Duodenal mucosa (tissue), 2 donors: ENCODE measurements at regions not wholly inside any gene's neighbourhood (a gene's known extent, or its start where the extent isn't known, plus 50 kb on each side); places are given as distances from the start of the nearest gene placed in this dataset.

Source experiments
- H3K27ac ChIP-seq: one replicate; pipeline ENCODE4 v1.7.0; 2013; ENCODE audit warnings: low read depth, low read length
- H3K27me3 ChIP-seq, 2 donors: one replicate each; pipeline ENCODE4 v1.7.0; 2013; ENCODE audit warnings: low read length in 2 of 2, control low read depth in 1 of 2; ENCODE audit not compliant: insufficient read depth in 2 of 2, control insufficient read depth in 1 of 2
- H3K36me3 ChIP-seq, 2 donors: one replicate each; pipeline ENCODE4 v1.7.0; 2013; ENCODE audit warnings: low read length in 2 of 2, control low read depth in 1 of 2; ENCODE audit not compliant: insufficient read depth in 2 of 2, control insufficient read depth in 1 of 2
- H3K4me1 ChIP-seq, 2 donors: one replicate each; pipeline ENCODE4 v1.7.0; 2013; ENCODE audit warnings: low read length in 2 of 2, control low read depth in 1 of 2; ENCODE audit not compliant: insufficient read depth in 2 of 2, control insufficient read depth in 1 of 2
- H3K4me3 ChIP-seq, 2 donors: one replicate each; pipeline ENCODE4 v1.7.0; 2013; ENCODE audit warnings: low read length in 2 of 2, low read depth in 1 of 2
- H3K9ac ChIP-seq, 2 donors: one replicate each; pipeline ENCODE4 v1.7.0; 2013; ENCODE audit warnings: low read length in 2 of 2, low read depth in 1 of 2
- H3K9me3 ChIP-seq, 2 donors: one replicate each; pipeline ENCODE4 v1.7.0; 2013; ENCODE audit warnings: low read length in 2 of 2, control low read depth in 1 of 2; ENCODE audit not compliant: control insufficient read depth in 1 of 2

- H3K36me3 ChIP-seq: no peaks in the 10 kb centered on the region
- H3K27me3 ChIP-seq: no peaks in the 10 kb centered on the region
- no peak overlapping the region for H3K27ac ChIP-seq
- no peaks in the 10 kb centered on the region for H3K9me3 ChIP-seq
- no peak overlapping the region for H3K4me3 ChIP-seq
- no peaks in the 10 kb centered on the region for H3K4me1 ChIP-seq
- H3K9ac ChIP-seq: no peak overlapping the region
Measured at GRCh38 chr7:156109076-156109475, 296.8 kb upstream of the SHH start.

- Histone ChIP-seq H3K27ac (no peak overlapping the region), H3K36me3 (no peaks in the 10 kb centered on the region), H3K9me3 (no peaks in the 10 kb centered on the region), H3K4me3 (no peak overlapping the region), H3K27me3 (no peaks in the 10 kb centered on the region), H3K9ac (no peak overlapping the region), H3K4me1 (no peaks in the 10 kb centered on the region)
Measured at GRCh38 chr7:156107957-156108356, 295.7 kb upstream of the SHH start.

GRCh38 chr7:156106107-156106426, 293.8 kb upstream of the SHH start:
- Histone ChIP-seq H3K4me1 (no peaks in the 10 kb centered on the region), H3K9me3 (no peaks in the 10 kb centered on the region), H3K4me3 (no peak overlapping the region), H3K27me3 (no peaks in the 10 kb centered on the region), H3K36me3 (no peaks in the 10 kb centered on the region), H3K9ac (no peak overlapping the region), H3K27ac (no peak overlapping the region)

- Histone ChIP-seq H3K4me1 (no peaks in the 10 kb centered on the region), H3K36me3 (no peaks in the 10 kb centered on the region), H3K4me3 (no peak overlapping the region), H3K9me3 (no peaks in the 10 kb centered on the region), H3K27me3 (no peaks in the 10 kb centered on the region), H3K27ac (no peak overlapping the region), H3K9ac (no peak overlapping the region)
Measured at GRCh38 chr7:156105337-156106106, 293.3 kb upstream of the SHH start.

- H3K4me3 ChIP-seq: no peak overlapping the region
- H3K27me3 ChIP-seq: no peaks in the 10 kb centered on the region
- H3K27ac ChIP-seq: no peak overlapping the region
Measured at GRCh38 chr7:156104501-156105336, 292.5 kb upstream of the SHH start.

GRCh38 chr7:156102267-156102666, 290.0 kb upstream of the SHH start:
- Histone ChIP-seq H3K27me3 (no peaks in the 10 kb centered on the region), H3K36me3 (no peaks in the 10 kb centered on the region), H3K27ac (no peak overlapping the region), H3K4me1 (no peaks in the 10 kb centered on the region), H3K4me3 (no peak overlapping the region), H3K9ac (no peak overlapping the region), H3K9me3 (no peaks in the 10 kb centered on the region)

More at GRCh38 chr7:156104501-156105336, 292.5 kb upstream of the SHH start:
- no peaks in the 10 kb centered on the region for H3K36me3 ChIP-seq
- no peaks in the 10 kb centered on the region for H3K4me1 ChIP-seq
- no peaks in the 10 kb centered on the region for H3K9me3 ChIP-seq
- H3K9ac ChIP-seq: no peak overlapping the region

GRCh38 chr7:156101355-156101754, 289.1 kb upstream of the SHH start:
- Histone ChIP-seq H3K4me3 (no peak overlapping the region), H3K36me3 (no peaks in the 10 kb centered on the region), H3K27ac (no peak overlapping the region), H3K4me1 (no peaks in the 10 kb centered on the region), H3K27me3 (no peaks in the 10 kb centered on the region), H3K9ac (no peak overlapping the region), H3K9me3 (no peaks in the 10 kb centered on the region)

- H3K27me3 ChIP-seq: no peaks in the 10 kb centered on the region
- H3K27ac ChIP-seq: no peak overlapping the region
- no peaks in the 10 kb centered on the region for H3K9me3 ChIP-seq
- no peaks in the 10 kb centered on the region for H3K36me3 ChIP-seq
- no peak overlapping the region for H3K9ac ChIP-seq
- no peak overlapping the region for H3K4me3 ChIP-seq
- no peaks in the 10 kb centered on the region for H3K4me1 ChIP-seq
Measured at GRCh38 chr7:156100086-156100485, 287.8 kb upstream of the SHH start.

- Histone ChIP-seq H3K9ac (no peak overlapping the region), H3K27ac (no peak overlapping the region), H3K36me3 (no peaks in the 10 kb centered on the region), H3K4me1 (no peaks in the 10 kb centered on the region), H3K4me3 (no peak overlapping the region), H3K27me3 (no peaks in the 10 kb centered on the region), H3K9me3 (no peaks in the 10 kb centered on the region)
Measured at GRCh38 chr7:156099085-156099484, 286.8 kb upstream of the SHH start.

- Histone ChIP-seq H3K4me1 (no peaks in the 10 kb centered on the region), H3K36me3 (no peaks in the 10 kb centered on the region), H3K9ac (no peak overlapping the region), H3K27ac (no peak overlapping the region), H3K4me3 (no peak overlapping the region), H3K9me3 (no peaks in the 10 kb centered on the region), H3K27me3 (no peaks in the 10 kb centered on the region)
Measured at GRCh38 chr7:156096771-156097538, 284.7 kb upstream of the SHH start.
